Panc1 (cell line): ENCODE measurements at regions not wholly inside any gene's neighbourhood (a gene's known extent, or its start where the extent isn't known, plus 50 kb on each side); places are given as distances from the start of the nearest gene placed in this dataset.

Experiments
- CTCF ChIP-seq: fragments of 450-650 bp; IDR thresholded peaks from 2 replicates; pipeline ENCODE4 v1.5.1; 2017; ENCODE audit warnings: mild to moderate bottlenecking
- POLR2AphosphoS5 ChIP-seq: IDR thresholded peaks from 2 replicates; pipeline ENCODE4 v1.6.1; 2012; ENCODE audit warnings: mild to moderate bottlenecking, low read depth, low read length, moderate library complexity

DNA sequence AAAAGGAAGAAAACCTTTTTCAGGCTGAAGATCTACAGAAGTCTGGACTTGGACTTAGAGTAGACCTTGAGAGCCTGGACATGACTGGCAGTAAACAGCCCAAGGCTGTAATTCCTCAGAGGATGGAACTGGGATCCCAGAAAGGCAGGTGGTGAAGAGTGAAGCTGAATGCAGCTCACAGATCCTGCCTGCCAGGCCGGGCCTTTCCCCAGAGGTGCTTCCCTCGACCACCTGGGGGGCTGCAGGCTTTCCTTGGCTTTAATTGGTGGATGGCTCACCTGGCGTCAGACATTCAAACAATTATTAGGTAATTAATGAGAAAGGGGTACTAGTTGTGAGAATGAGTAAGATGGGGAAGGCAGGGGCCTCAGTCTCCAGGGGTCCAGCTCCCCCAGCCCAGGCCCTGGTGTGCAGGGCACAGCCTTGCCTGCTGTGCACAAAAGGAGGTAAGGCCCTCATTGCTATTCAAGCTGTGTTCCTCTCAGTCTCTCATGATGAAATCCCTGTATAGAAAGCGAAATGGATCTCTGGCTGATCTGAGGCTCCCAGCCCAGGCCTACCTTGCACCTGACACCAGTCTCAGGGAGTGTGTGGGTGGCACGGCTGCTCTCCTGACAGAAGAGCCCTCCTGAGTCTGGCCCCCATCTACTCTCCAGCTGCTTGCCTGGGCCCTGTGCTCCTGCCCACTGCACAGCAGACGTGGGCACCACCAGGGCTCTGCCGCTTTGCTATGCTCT lies 63.0 kb upstream of the TCL1A start:
- TF ChIP-seq CTCF (no peak), POLR2AphosphoS5 (no peak)
